ENCODE measurements at regions not wholly inside any gene's neighbourhood (a gene's known extent, or its start where the extent isn't known, plus 50 kb on each side); places are given as distances from the start of the nearest gene placed in this dataset.

GRCh38 chr4:123545667-123546572, 149.3 kb downstream of the SPRY1 start:
- no peak for DNase-seq

GRCh38 chr4:123546573-123547060, 150.0 kb downstream of the SPRY1 start:
- no peak for DNase-seq

GRCh38 chr4:123547216-123548165, 150.9 kb downstream of the SPRY1 start:
- DNase-seq: no peak

GRCh38 chr4:123553279-123553678, 156.7 kb downstream of the SPRY1 start:
- no peak for DNase-seq

- no peak for DNase-seq
Measured at GRCh38 chr4:123553733-123554637, 157.4 kb downstream of the SPRY1 start.

GRCh38 chr4:123554801-123555232, 158.2 kb downstream of the SPRY1 start:
- DNase-seq: no peak

- peak; percentile 30 for DNase-seq
Measured at GRCh38 chr4:123555233-123555806, 158.7 kb downstream of the SPRY1 start.

- DNase-seq: no peak
Measured at GRCh38 chr4:123555807-123556273, 159.2 kb downstream of the SPRY1 start.

GRCh38 chr4:123556526-123556925, 159.9 kb downstream of the SPRY1 start:
- no peak for DNase-seq

- no peak for DNase-seq
Measured at GRCh38 chr4:123557857-123558536, 161.4 kb downstream of the SPRY1 start.

GRCh38 chr4:123558865-123559264, 162.3 kb downstream of the SPRY1 start:
- DNase-seq: no peak

- DNase-seq: no peak
Measured at GRCh38 chr4:123559955-123560871, 163.6 kb downstream of the SPRY1 start.

- no peak for DNase-seq
Measured at GRCh38 chr4:123561525-123561924, 164.9 kb downstream of the SPRY1 start.

GRCh38 chr4:123562994-123563750, 166.6 kb downstream of the SPRY1 start:
- DNase-seq: no peak

GRCh38 chr4:123564758-123565346, 168.3 kb downstream of the SPRY1 start:
- DNase-seq: peak; percentile 81

- no peak for DNase-seq
Measured at GRCh38 chr4:123568936-123569335, 172.3 kb downstream of the SPRY1 start.

GRCh38 chr4:123569541-123569940, 172.9 kb downstream of the SPRY1 start:
- DNase-seq: no peak

- no peak for DNase-seq
Measured at GRCh38 chr4:123573866-123574508, 177.4 kb downstream of the SPRY1 start.
